Aorta (tissue), 5 donors: ENCODE measurements at regions not wholly inside any gene's neighbourhood (a gene's known extent, or its start where the extent isn't known, plus 50 kb on each side); places are given as distances from the start of the nearest gene placed in this dataset.

Experiments
- ATAC-seq: fragments of 200-7000 bp; cut with Tn5 transposase; one replicate; pipeline ENCODE4 v1.9.1; 2022; ENCODE audit warnings: moderate library complexity; ENCODE audit not compliant: low FRiP score
- DNase-seq, 2 donors: peaks; one replicate each; pipeline ENCODE4 v3.0.0-alpha.2; 2020
- H3K27ac ChIP-seq, 2 donors: one replicate each; pipeline ENCODE4 v1.5.1; 2013; ENCODE audit warnings: low read length in 2 of 2, mild to moderate bottlenecking in 2 of 2, moderate library complexity in 2 of 2, control low read depth in 1 of 2, inconsistent platforms in 1 of 2, low read depth in 1 of 2
- H3K27me3 ChIP-seq, 2 donors: one replicate each; pipeline ENCODE4 v1.6.1; 2013; ENCODE audit warnings: control low read depth in 1 of 2, low read length in 1 of 2, mild to moderate bottlenecking in 1 of 2, moderate library complexity in 1 of 2; ENCODE audit not compliant: insufficient read depth in 2 of 2, control insufficient read depth in 1 of 2
- H3K36me3 ChIP-seq, 2 donors: one replicate each; pipeline ENCODE4 v1.6.1; 2013; ENCODE audit warnings: control low read depth in 1 of 2, low read length in 1 of 2, mild to moderate bottlenecking in 1 of 2; ENCODE audit not compliant: insufficient read depth in 2 of 2, control insufficient read depth in 1 of 2
- H3K4me1 ChIP-seq, 2 donors: one replicate each; pipeline ENCODE4 v1.6.1; 2013; ENCODE audit warnings: low read length in 2 of 2, control low read depth in 1 of 2, mild to moderate bottlenecking in 1 of 2, moderate library complexity in 1 of 2; ENCODE audit not compliant: insufficient read depth in 2 of 2, control insufficient read depth in 1 of 2
- H3K4me3 ChIP-seq, 2 donors: one replicate each; pipeline ENCODE4 v1.5.1; 2013; ENCODE audit warnings: low read length in 2 of 2, control low read depth in 1 of 2, mild to moderate bottlenecking in 1 of 2
- H3K9me3 ChIP-seq: one replicate; pipeline ENCODE4 v1.6.1; 2013; ENCODE audit warnings: mild to moderate bottlenecking, low read length; ENCODE audit not compliant: control insufficient read depth
- WGBS, 2 donors: extraction: QIAGEN DNeasy Blood & Tissue Kit; methylation state at CpG; one replicate each; pipeline ENCODE4 v1.1.7; 2013; 5-methylcytosine and 5-hydroxymethylcytosine counted together
- intact Hi-C, 2 donors: fragments of 100-400 bp; cut with DNase I; formaldehyde crosslinking; loops; one replicate each; pipeline versions ENCODE4 v1.14.2 to v1.15.0; 2022
- donor health status: healthy with polysubstance abuse.
- donor health status: Bipolar disorder and iron deficiency.
- donor health status: DM: no; HTN: no; CAD: no.
- donor health status: DM: no; HTN: no; CAD: no.
- donor health status: DM: yes; HTN: yes; CAD: no.

DNA sequence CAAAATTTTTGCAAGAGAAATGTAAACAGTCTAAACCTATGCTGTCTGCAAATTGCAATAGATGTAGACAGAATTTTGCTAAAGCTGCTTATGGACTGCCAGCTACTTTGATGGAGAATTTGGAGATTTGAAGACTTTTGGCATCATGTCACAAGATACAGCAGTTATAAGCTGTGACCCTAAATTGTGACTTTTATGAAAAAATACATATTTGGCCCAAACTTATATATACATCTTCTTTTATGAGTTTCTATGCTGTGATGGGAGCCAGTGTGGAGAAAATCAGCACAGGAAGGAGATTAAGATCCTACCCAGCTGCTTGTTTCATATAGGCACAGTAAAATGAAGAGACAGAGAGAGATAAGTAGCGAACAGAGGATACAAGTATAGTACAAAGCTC, 1595.4 kb downstream of the PLA2G4A start:
- 90 to 96% methylated on average over 1 of the region's 1 CpG for WGBS, 2 donors
- H3K27me3 ChIP-seq = no peaks in the 10 kb centered on the region
- DNase-seq = no peak
- H3K4me1 ChIP-seq = no peaks in the 10 kb centered on the region
- H3K4me3 ChIP-seq = no peak overlapping the region
- H3K9me3 ChIP-seq = no peaks in the 10 kb centered on the region
- intact Hi-C loops = no loop called here
- ATAC-seq = no peak
- H3K36me3 ChIP-seq = no peaks in the 10 kb centered on the region
- no peak overlapping the region for H3K27ac ChIP-seq

- H3K27ac ChIP-seq = no peak overlapping the region
- H3K27me3 ChIP-seq = no peaks in the 10 kb centered on the region
- intact Hi-C loops = no loop called here
- no peak overlapping the region for H3K4me3 ChIP-seq
- DNase-seq (no peak), ATAC-seq (no peak)
- no peaks in the 10 kb centered on the region for H3K36me3 ChIP-seq
- H3K4me1 ChIP-seq = no peaks in the 10 kb centered on the region
- no peaks in the 10 kb centered on the region for H3K9me3 ChIP-seq
- WGBS, 2 donors = 55 to 71% methylated on average over 4 of the region's 4 CpGs
These were observed 1596.9 kb downstream of the PLA2G4A start for GRCh38 chr1:188425687-188426086.

DNA sequence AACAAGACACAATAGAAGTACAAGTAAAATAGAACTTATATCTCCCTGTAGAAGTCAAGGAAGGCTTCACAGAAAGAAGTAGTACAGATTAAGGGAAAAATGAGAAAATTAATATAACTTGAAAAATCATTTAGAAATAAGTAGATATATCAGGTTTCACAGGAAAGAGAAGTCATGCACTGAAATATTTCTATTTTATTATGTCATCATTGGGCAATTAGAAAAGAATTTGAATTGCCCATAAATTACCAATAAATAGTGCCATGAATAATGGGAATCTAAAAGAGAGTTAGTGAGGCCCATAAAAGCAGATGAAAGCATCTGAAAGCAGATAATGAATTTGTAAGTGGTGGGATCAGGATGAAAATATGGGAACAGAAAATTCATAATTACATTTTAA, 1597.8 kb downstream of the PLA2G4A start:
- Histone ChIP-seq H3K4me3 (no peak overlapping the region), H3K9me3 (no peaks in the 10 kb centered on the region), H3K27ac (no peak overlapping the region), H3K4me1 (no peaks in the 10 kb centered on the region), H3K36me3 (no peaks in the 10 kb centered on the region), H3K27me3 (no peaks in the 10 kb centered on the region)
- intact Hi-C loops = no loop called here
- no peak for ATAC-seq
- DNase-seq = no peak

DNA sequence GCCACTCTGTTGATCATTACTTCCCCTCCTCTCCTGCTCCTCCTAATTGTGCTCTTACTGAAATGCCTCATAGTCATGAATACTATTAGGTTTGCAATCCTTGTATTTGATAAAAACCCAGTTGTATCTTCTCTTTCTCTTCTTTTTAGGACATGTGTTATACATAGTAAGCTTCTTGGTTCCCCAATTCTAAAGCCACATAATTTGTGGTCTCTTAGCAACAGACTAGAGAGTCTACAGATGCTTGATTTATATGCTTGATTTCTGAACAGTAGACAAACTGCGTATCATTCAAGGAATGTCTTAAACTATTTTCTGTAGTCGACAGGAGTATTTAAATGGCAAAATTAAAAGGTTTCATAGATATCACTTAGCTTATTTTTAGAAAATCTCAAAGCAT, 1598.9 kb downstream of the PLA2G4A start:
- no peak for DNase-seq
- H3K27ac ChIP-seq = no peak overlapping the region
- H3K4me1 ChIP-seq = no peaks in the 10 kb centered on the region
- intact Hi-C loops = no loop called here
- no peaks in the 10 kb centered on the region for H3K36me3 ChIP-seq
- ATAC-seq = no peak
- H3K27me3 ChIP-seq = no peaks in the 10 kb centered on the region
- WGBS, 2 donors = 44 to 57% methylated on average over 2 of the region's 2 CpGs
- no peak overlapping the region for H3K4me3 ChIP-seq
- no peaks in the 10 kb centered on the region for H3K9me3 ChIP-seq

GRCh38 chr1:188429386-188429785, 1600.6 kb downstream of the PLA2G4A start:
- Histone ChIP-seq H3K36me3 (no peaks in the 10 kb centered on the region), H3K27me3 (no peaks in the 10 kb centered on the region), H3K9me3 (no peaks in the 10 kb centered on the region), H3K4me1 (no peaks in the 10 kb centered on the region), H3K27ac (no peak overlapping the region), H3K4me3 (no peak overlapping the region)
- no peak for DNase-seq
- no peak for ATAC-seq
- 84 to 88% methylated on average over 2 of the region's 2 CpGs for WGBS, 2 donors
- intact Hi-C loops = no loop called here

DNA sequence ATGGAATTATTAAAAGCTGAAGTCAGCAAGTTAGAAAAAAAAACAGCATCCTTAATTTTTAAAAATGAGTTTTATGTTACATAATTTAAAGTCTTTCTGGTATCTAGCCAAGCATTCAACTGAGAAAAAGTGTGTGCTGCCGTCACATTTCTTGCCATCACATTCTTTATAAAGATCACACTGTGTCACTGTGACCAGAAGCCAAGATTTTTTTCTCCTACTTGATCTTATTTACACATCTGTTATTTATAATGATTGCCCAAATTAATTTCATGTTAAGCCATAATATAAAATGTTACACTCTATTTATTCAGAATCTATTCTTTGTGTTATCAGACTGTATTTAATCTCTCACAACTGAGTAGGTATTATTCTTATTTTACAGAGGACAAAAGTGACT, 1603.7 kb downstream of the PLA2G4A start:
- Histone ChIP-seq H3K36me3 (no peaks in the 10 kb centered on the region), H3K9me3 (no peaks in the 10 kb centered on the region), H3K27ac (no peak overlapping the region), H3K4me1 (no peaks in the 10 kb centered on the region), H3K27me3 (no peaks in the 10 kb centered on the region), H3K4me3 (no peak overlapping the region)
- ATAC-seq (no peak), DNase-seq (no peak)
- WGBS, 2 donors = 17 to 25% methylated on average over 1 of the region's 1 CpG
- intact Hi-C loops = no loop called here

- DNase-seq (no peak), ATAC-seq (no peak)
- no peak overlapping the region for H3K4me3 ChIP-seq
- H3K9me3 ChIP-seq = no peaks in the 10 kb centered on the region
- no peaks in the 10 kb centered on the region for H3K36me3 ChIP-seq
- 58 to 65% methylated on average over 2 of the region's 2 CpGs for WGBS, 2 donors
- H3K27me3 ChIP-seq = no peaks in the 10 kb centered on the region
- intact Hi-C loops = no loop called here
- H3K27ac ChIP-seq = no peak overlapping the region
- no peaks in the 10 kb centered on the region for H3K4me1 ChIP-seq
These were observed 1604.7 kb downstream of the PLA2G4A start for GRCh38 chr1:188433425-188433824.

DNA sequence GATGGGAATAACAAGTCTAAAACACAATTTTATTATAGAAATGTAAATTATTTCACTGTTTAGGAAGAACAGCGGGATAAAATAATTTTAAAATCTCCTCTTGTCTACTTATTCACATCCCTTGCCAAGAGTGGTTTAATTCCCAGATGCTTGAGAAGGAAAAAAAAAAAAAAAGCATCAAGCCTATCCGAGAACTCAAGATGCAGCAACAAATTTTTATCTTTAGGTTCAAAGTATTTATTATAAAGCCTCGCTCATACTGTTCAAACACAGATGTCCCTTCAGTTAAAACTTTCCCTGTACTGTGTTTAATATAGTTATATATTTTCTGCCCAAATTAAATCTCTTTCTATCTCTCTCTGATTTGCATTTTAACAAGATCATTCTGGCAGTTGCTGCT, 1615.8 kb downstream of the PLA2G4A start:
- ATAC-seq (no peak), DNase-seq (no peak)
- WGBS, 2 donors = 50 to 56% methylated on average over 3 of the region's 3 CpGs
- H3K27me3 ChIP-seq = no peaks in the 10 kb centered on the region
- intact Hi-C loops = no loop called here
- H3K36me3 ChIP-seq = no peaks in the 10 kb centered on the region
- no peak overlapping the region for H3K4me3 ChIP-seq
- no peaks in the 10 kb centered on the region for H3K9me3 ChIP-seq
- no peaks in the 10 kb centered on the region for H3K4me1 ChIP-seq
- no peak overlapping the region for H3K27ac ChIP-seq

DNA sequence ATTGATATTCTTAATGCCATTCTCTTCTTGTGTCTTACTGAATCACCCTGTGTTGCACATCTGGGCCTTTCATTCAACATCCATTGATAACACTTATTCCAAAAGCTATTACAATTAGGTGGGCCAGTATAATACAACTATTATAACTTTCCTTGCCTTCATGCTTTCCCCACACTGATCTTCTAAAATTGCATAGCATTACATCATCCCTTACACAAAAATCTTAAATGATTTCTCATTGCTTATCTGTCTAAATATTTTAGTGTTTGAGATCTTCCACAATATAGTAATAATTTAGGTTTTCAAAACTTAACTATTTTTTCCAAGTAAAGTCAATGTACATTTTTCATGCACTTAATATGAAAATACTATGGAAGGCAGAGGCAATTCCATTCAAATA, 1634.1 kb downstream of the PLA2G4A start:
- H3K4me3 ChIP-seq = no peak overlapping the region
- H3K27ac ChIP-seq = no peak overlapping the region
- ATAC-seq (no peak), DNase-seq (no peak)
- intact Hi-C loops = no loop called here
- no peaks in the 10 kb centered on the region for H3K27me3 ChIP-seq
- no peaks in the 10 kb centered on the region for H3K36me3 ChIP-seq
- peaks cover 2% of the 10 kb centered on the region for H3K9me3 ChIP-seq
- no peaks in the 10 kb centered on the region for H3K4me1 ChIP-seq

GRCh38 chr1:188463919-188464318, 1635.2 kb downstream of the PLA2G4A start:
- Histone ChIP-seq H3K27ac (no peak overlapping the region), H3K36me3 (no peaks in the 10 kb centered on the region), H3K4me3 (no peak overlapping the region), H3K27me3 (no peaks in the 10 kb centered on the region), H3K4me1 (no peaks in the 10 kb centered on the region), H3K9me3 (no peaks in the 10 kb centered on the region)
- intact Hi-C loops = no loop called here
- WGBS, 2 donors = 65 to 69% methylated on average over 2 of the region's 2 CpGs
- DNase-seq (no peak), ATAC-seq (no peak)
